Calu3 (cell line): ENCODE measurements at regions not wholly inside any gene's neighbourhood (a gene's known extent, or its start where the extent isn't known, plus 50 kb on each side); places are given as distances from the start of the nearest gene placed in this dataset.

Experiments used
- BruUV-seq: library from RNA; stranded (reverse); fragments of 400-500 nt; replicated peaks from 2 replicates; lab custom pipeline; 2021; lab: Mats Ljungman, UMichigan
- CTCF ChIA-PET: fragments of 300-600 bp; sonication (Branson Sonifier 250); formaldehyde crosslinking; loops from one replicate; lab custom pipeline; 2022; ENCODE audit warnings: antibody characterized with exemption; lab: Charles Lee
- DNase-seq: peaks from one replicate; pipeline ENCODE4 v3.0.0; 2022
- H3K27ac Mint-ChIP-seq: one replicate; pipeline ENCODE4 v1.8.0; 2022; ENCODE audit warnings: mixed read lengths; ENCODE audit not compliant: unreplicated experiment
- H3K27me3 Mint-ChIP-seq: one replicate; pipeline ENCODE4 v1.8.0; 2022; ENCODE audit warnings: mixed read lengths; ENCODE audit not compliant: unreplicated experiment
- H3K36me3 Mint-ChIP-seq: one replicate; pipeline ENCODE4 v1.8.0; 2022; ENCODE audit warnings: mild to moderate bottlenecking, moderate library complexity, mixed read lengths; ENCODE audit not compliant: insufficient read depth, unreplicated experiment
- H3K4me1 Mint-ChIP-seq: one replicate; pipeline ENCODE4 v1.8.0; 2022; ENCODE audit warnings: mild to moderate bottlenecking, low read depth, mixed read lengths; ENCODE audit not compliant: unreplicated experiment
- H3K4me3 Mint-ChIP-seq: one replicate; pipeline ENCODE4 v1.8.0; 2022; ENCODE audit warnings: mild to moderate bottlenecking, low read depth, moderate library complexity, mixed read lengths; ENCODE audit not compliant: unreplicated experiment
- H3K9me3 Mint-ChIP-seq: one replicate; pipeline ENCODE4 v1.8.0; 2022; ENCODE audit warnings: low read depth, mixed read lengths; ENCODE audit not compliant: unreplicated experiment
- intact Hi-C: fragments of 100-400 bp; cut with micrococcal nuclease; formaldehyde crosslinking; loops from one replicate; pipeline ENCODE4 v1.10.0; 2022; ENCODE audit not compliant: unreplicated experiment
- TF ChIP-seq, protein P1 (sequence below): fragments of 200-600 bp; IDR thresholded peaks from one replicate; pipeline ENCODE4 v1.8.0; 2022; ENCODE audit warnings: antibody characterized with exemption; ENCODE audit not compliant: unreplicated experiment

GRCh38 chr11:115659061-115659963 lies 155.1 kb upstream of the CADM1 start:
- no peak overlapping the region for H3K27ac Mint-ChIP-seq
- no peak overlapping the region for H3K4me3 Mint-ChIP-seq
- H3K4me1 Mint-ChIP-seq: no peaks in the 10 kb centered on the region
- H3K36me3 Mint-ChIP-seq: no peaks in the 10 kb centered on the region
- no peak for DNase-seq
- no peaks in the 10 kb centered on the region for H3K27me3 Mint-ChIP-seq
- H3K9me3 Mint-ChIP-seq: peaks cover 3% of the 10 kb centered on the region
- intact Hi-C loops: no loop called here
- CTCF ChIA-PET: interaction anchor here (0.6 kb wide), 1 partner anchor 56 kb away, joined by 7 read pairs; no protein-coding TSS in a partner anchor
- TF ChIP-seq, protein P1, sequence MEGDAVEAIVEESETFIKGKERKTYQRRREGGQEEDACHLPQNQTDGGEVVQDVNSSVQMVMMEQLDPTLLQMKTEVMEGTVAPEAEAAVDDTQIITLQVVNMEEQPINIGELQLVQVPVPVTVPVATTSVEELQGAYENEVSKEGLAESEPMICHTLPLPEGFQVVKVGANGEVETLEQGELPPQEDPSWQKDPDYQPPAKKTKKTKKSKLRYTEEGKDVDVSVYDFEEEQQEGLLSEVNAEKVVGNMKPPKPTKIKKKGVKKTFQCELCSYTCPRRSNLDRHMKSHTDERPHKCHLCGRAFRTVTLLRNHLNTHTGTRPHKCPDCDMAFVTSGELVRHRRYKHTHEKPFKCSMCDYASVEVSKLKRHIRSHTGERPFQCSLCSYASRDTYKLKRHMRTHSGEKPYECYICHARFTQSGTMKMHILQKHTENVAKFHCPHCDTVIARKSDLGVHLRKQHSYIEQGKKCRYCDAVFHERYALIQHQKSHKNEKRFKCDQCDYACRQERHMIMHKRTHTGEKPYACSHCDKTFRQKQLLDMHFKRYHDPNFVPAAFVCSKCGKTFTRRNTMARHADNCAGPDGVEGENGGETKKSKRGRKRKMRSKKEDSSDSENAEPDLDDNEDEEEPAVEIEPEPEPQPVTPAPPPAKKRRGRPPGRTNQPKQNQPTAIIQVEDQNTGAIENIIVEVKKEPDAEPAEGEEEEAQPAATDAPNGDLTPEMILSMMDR: no peak
- no TSS peak for BruUV-seq

GRCh38 chr11:115657586-115657985 lies 153.4 kb upstream of the CADM1 start:
- H3K4me1 Mint-ChIP-seq: no peaks in the 10 kb centered on the region
- H3K36me3 Mint-ChIP-seq: no peaks in the 10 kb centered on the region
- TF ChIP-seq, protein P1: no peak
- no TSS peak for BruUV-seq
- CTCF ChIA-PET: no interaction called here
- DNase-seq: no peak
- H3K27ac Mint-ChIP-seq: no peak overlapping the region
- H3K27me3 Mint-ChIP-seq: no peaks in the 10 kb centered on the region
- intact Hi-C loops: no loop called here
- H3K4me3 Mint-ChIP-seq: no peak overlapping the region
- peaks cover 3% of the 10 kb centered on the region for H3K9me3 Mint-ChIP-seq

DNA sequence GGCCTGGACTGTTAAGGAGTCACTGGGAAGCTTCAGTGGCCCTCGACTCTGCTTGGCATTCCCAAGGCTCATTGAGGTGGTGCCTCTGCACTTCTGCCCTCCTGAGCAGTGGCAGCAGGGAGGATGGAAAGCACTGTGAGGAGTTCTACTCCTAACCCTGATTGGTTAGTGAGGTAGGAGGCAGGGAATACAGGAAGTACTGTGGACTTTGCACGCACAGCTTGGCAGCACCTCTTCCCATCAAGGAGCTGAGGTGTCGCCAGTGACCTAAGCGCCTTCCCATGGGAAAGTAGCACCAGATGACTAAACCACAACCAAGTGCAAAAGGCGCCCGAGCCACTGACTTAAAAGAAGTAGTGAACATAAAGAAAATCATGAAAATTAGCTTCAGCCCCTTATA lies 152.5 kb upstream of the CADM1 start:
- intact Hi-C loops: no loop called here
- BruUV-seq: no TSS peak
- TF ChIP-seq, protein P1: no peak
- no peaks in the 10 kb centered on the region for H3K27me3 Mint-ChIP-seq
- no peaks in the 10 kb centered on the region for H3K4me1 Mint-ChIP-seq
- no peak overlapping the region for H3K27ac Mint-ChIP-seq
- DNase-seq: no peak
- peaks cover 3% of the 10 kb centered on the region for H3K9me3 Mint-ChIP-seq
- no peak overlapping the region for H3K4me3 Mint-ChIP-seq
- CTCF ChIA-PET: no interaction called here
- no peaks in the 10 kb centered on the region for H3K36me3 Mint-ChIP-seq

DNA sequence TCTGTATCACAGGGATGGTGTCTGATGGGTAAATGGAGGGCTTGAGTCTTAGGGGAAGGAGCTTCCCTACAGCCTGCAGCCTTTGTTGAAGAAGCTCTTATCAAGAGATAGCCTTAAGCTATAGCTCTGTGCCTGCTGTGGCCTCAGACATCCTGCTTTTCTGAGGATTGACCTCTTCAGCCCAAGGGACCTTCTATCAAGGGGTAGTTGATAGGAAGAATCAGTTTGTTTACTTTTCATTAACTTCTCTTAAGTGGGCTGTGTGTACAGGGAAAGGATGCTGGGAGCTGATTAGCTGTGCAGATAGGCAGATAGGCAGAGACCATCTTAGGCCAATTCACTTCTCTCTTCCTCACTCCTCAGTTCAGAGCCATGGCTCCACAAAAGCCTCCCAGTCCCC lies 151.8 kb upstream of the CADM1 start:
- H3K4me1 Mint-ChIP-seq: no peaks in the 10 kb centered on the region
- no peaks in the 10 kb centered on the region for H3K27me3 Mint-ChIP-seq
- no peaks in the 10 kb centered on the region for H3K36me3 Mint-ChIP-seq
- no TSS peak for BruUV-seq
- no peak overlapping the region for H3K4me3 Mint-ChIP-seq
- TF ChIP-seq, protein P1: no peak
- peaks cover 3% of the 10 kb centered on the region for H3K9me3 Mint-ChIP-seq
- CTCF ChIA-PET: no interaction called here
- no peak for DNase-seq
- intact Hi-C loops: no loop called here
- H3K27ac Mint-ChIP-seq: no peak overlapping the region
